ENCODE measurements at regions not wholly inside any gene's neighbourhood (a gene's known extent, or its start where the extent isn't known, plus 50 kb on each side); places are given as distances from the start of the nearest gene placed in this dataset.

DNA sequence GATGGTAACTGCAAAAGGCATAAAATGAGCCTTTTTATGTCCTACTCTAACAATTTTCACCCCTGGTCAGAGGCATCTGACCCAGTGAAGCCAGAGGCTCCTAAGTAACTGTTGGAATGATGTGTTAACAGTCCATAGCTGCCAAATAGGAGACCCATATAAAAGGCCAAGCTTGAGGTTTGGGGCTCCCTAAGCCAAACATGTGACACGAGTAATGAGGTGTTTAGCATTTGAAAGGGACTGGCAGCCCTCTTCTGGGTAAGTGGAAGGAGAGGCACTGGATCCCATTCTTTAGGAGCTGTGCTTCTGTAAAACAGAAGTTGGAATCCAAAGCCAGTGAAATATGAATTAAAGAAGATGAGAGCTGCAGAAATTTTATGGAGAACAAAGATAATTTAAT is 100.6 kb upstream of the PNPLA4 start:
- intact Hi-C loops (cut with DNase I; ENCODE audit: low total_unique reads), result no loop called here
- DNase-seq (ENCODE audit: low spot score in 2 of 2), result no peak
- no peak overlapping the region for H3K4me3 ChIP-seq (ENCODE audit: low read depth, poor library complexity, severe bottlenecking)
- TF ChIP-seq POLR2A (IDR thresholded peaks at IDR 0.05), result no peak
- TF ChIP-seq, protein P1, sequence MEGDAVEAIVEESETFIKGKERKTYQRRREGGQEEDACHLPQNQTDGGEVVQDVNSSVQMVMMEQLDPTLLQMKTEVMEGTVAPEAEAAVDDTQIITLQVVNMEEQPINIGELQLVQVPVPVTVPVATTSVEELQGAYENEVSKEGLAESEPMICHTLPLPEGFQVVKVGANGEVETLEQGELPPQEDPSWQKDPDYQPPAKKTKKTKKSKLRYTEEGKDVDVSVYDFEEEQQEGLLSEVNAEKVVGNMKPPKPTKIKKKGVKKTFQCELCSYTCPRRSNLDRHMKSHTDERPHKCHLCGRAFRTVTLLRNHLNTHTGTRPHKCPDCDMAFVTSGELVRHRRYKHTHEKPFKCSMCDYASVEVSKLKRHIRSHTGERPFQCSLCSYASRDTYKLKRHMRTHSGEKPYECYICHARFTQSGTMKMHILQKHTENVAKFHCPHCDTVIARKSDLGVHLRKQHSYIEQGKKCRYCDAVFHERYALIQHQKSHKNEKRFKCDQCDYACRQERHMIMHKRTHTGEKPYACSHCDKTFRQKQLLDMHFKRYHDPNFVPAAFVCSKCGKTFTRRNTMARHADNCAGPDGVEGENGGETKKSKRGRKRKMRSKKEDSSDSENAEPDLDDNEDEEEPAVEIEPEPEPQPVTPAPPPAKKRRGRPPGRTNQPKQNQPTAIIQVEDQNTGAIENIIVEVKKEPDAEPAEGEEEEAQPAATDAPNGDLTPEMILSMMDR (IDR thresholded peaks at IDR 0.05), result no peak
- 29 to 33% methylated on average over 1 of the region's 1 CpG for WGBS, 2 donors

DNA sequence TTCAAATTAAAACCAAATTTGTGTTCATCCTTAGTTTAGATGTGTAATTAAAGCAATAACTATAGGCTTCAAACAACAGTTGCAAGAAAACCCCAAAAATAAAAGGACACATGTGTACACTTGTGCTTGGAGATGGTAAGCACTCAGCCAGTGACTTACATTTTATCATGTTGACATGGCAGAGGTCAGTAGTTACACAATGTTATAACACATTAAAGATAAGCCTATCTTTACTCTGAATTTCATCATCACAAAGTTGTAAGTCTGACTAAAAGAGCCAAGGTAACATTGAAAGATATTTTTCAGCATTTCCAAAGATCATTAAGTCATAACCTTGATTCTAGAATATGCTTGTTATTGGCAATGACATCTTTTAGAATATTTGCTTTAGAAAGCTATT is 98.5 kb upstream of the PNPLA4 start:
- no peak for TF ChIP-seq POLR2A (IDR thresholded peaks at IDR 0.05)
- TF ChIP-seq, protein P1 (IDR thresholded peaks at IDR 0.05), result no peak
- intact Hi-C loops (cut with DNase I; ENCODE audit: low total_unique reads), result no loop called here
- no peak for DNase-seq (ENCODE audit: low spot score in 2 of 2)
- H3K4me3 ChIP-seq (ENCODE audit: low read depth, poor library complexity, severe bottlenecking), result no peak overlapping the region

DNA sequence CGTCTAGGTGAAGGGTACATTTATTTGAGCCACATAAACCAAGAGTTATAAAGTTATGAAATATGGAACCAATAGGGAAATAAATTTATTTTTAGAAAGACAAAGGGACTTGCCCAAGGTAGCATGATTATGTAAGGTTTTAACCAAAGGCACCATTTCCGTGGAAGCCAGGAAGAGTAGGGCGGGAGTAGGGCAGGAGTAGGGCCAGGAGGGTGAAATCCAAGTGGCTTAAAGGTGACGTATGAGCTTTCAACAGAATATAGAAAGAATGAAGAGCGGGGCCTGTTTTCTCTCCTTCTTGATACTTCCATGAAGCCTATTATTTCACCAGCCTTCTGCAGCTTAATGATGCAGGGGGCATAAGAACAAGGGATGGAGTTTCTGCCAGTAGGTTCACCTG is 91.7 kb upstream of the PNPLA4 start:
- intact Hi-C loops (cut with DNase I; ENCODE audit: low total_unique reads), result no loop called here
- no peak overlapping the region for H3K4me3 ChIP-seq (ENCODE audit: low read depth, poor library complexity, severe bottlenecking)
- no peak for DNase-seq (ENCODE audit: low spot score in 2 of 2)
- 94 to 96% methylated on average over 5 of the region's 5 CpGs for WGBS, 2 donors
- TF ChIP-seq, protein P1 (IDR thresholded peaks at IDR 0.05), result no peak
- TF ChIP-seq POLR2A (IDR thresholded peaks at IDR 0.05), result no peak

DNA sequence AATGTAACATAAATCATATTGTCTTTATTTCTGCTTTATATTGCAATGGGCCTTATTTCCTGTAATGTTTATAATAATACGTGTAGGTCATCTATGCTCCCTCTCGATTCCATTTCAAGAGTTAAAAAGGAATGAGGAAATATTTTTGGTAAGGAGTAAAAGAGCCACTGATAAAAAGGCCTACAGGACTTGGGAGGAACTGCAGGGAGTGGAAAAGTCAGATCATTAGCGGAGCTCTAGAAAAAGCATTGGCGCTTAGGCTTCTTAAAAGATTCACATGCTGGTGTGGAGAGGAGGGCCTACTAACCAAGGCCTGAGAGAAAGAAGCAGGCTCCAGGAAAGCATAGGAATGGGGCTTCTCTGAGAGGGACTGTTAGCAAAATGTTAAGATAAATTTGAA is 82.9 kb upstream of the PNPLA4 start:
- 79 to 90% methylated on average over 4 of the region's 4 CpGs for WGBS, 2 donors
- DNase-seq (ENCODE audit: low spot score in 2 of 2), result no peak
- TF ChIP-seq, protein P1 (IDR thresholded peaks at IDR 0.05), result no peak
- no peak for TF ChIP-seq POLR2A (IDR thresholded peaks at IDR 0.05)
- no peak overlapping the region for H3K4me3 ChIP-seq (ENCODE audit: low read depth, poor library complexity, severe bottlenecking)
- intact Hi-C loops (cut with DNase I; ENCODE audit: low total_unique reads), result no loop called here

DNA sequence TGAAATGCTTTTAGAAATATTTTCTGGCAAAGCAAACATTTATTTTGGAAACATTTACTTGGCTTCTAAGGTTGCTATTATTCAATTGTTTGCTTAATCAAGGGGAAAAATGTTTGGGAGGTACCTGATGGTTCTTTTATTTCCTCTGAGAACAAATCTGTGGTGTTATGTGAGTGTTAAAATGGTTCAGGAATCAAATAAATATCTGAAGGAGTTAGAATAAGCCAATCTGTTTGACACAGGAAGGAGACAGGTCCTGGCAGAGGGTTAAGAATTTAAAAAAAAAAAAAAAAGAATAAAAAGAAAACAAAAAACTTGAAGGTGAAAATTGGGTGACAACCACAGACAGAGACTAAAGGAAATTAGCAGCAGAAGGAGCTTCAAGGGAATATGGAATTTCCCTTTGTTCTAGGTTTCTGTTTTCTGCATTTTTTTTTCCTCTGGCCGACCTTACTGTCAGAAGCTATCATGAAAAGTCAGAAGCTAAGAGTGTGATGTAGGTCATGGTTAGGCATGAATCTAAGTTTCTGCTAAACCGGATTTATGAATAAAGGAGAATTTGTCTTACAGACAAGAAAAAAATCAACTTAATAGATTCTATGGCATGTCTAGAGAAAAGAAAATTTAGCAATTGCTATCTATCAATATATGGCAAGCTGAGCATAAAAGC is 78.6 kb upstream of the PNPLA4 start:
- intact Hi-C loops (cut with DNase I; ENCODE audit: low total_unique reads), result no loop called here
- H3K4me3 ChIP-seq (ENCODE audit: low read depth, poor library complexity, severe bottlenecking), result no peak overlapping the region
- 74 to 76% methylated on average over 2 of the region's 2 CpGs for WGBS, 2 donors
- DNase-seq (ENCODE audit: low spot score in 2 of 2), result no peak
- TF ChIP-seq, protein P1 (IDR thresholded peaks at IDR 0.05), result no peak
- no peak for TF ChIP-seq POLR2A (IDR thresholded peaks at IDR 0.05)
